ENCODE measurements at regions not wholly inside any gene's neighbourhood (a gene's known extent, or its start where the extent isn't known, plus 50 kb on each side); places are given as distances from the start of the nearest gene placed in this dataset.

GRCh38 chr2:67952066-67952465 is 110.7 kb downstream of the C1D start:
- TF ChIP-seq POLR2A (IDR thresholded peaks at IDR 0.05; ENCODE audit: borderline replicate concordance, extremely low read depth, insufficient read depth, insufficient read length) (no peak), ZNF274 (IDR thresholded peaks at IDR 0.05; ENCODE audit: low read depth, low read length) (no peak), JUND (IDR thresholded peaks at IDR 0.05) (no peak), REST (IDR thresholded peaks at IDR 0.05; ENCODE audit: low read depth) (no peak), EGR1 (IDR thresholded peaks at IDR 0.05; ENCODE audit: low read depth) (no peak), FOSL1 (IDR thresholded peaks at IDR 0.05; ENCODE audit: low read depth) (no peak), YY1 (IDR thresholded peaks at IDR 0.05; ENCODE audit: extremely low read depth, insufficient replicate concordance, low read depth, low read length) (no peak), CTCF (IDR thresholded peaks at IDR 0.05 in 2 of 3, conservative IDR thresholded peaks at IDR 0.05 in 1 of 3; ENCODE audit: borderline replicate concordance in 1 of 3, insufficient read depth in 1 of 3, low read depth in 2 of 3, low read length in 2 of 3) (no peak), SIN3A (IDR thresholded peaks at IDR 0.05; ENCODE audit: low read depth) (no peak), ELF1 (IDR thresholded peaks at IDR 0.05; ENCODE audit: borderline replicate concordance, low read depth) (no peak), ATF3 (IDR thresholded peaks at IDR 0.05) (no peak), CEBPB (IDR thresholded peaks at IDR 0.05; ENCODE audit: low read depth) (no peak), ZBTB33 (IDR thresholded peaks at IDR 0.05; ENCODE audit: extremely low read depth, insufficient replicate concordance, low read length) (no peak), TCF7L2 (IDR thresholded peaks at IDR 0.05; ENCODE audit: borderline replicate concordance, extremely low read depth, insufficient read depth, insufficient read length) (no peak), ZFX (IDR thresholded peaks at IDR 0.05) (no peak), RAD21 (IDR thresholded peaks at IDR 0.05; ENCODE audit: low read depth) (no peak)
- no peaks in the 10 kb centered on the region for H3K4me1 ChIP-seq (ENCODE audit: control insufficient read depth in 1 of 2, insufficient read depth in 2 of 2, low read length in 2 of 2)
- no peak for ATAC-seq
- intact Hi-C loops (cut with micrococcal nuclease): no loop called here
- no peaks in the 10 kb centered on the region for H3K9me3 ChIP-seq (ENCODE audit: control insufficient read depth in 1 of 2, insufficient read depth in 1 of 2, low read depth in 1 of 2, low read length in 2 of 2)
- no peaks in the 10 kb centered on the region for H3K9me2 ChIP-seq (ENCODE audit: insufficient read depth)
- H3K27ac ChIP-seq (ENCODE audit: low read depth, low read length): no peak overlapping the region
- ChIA-PET POLR2A (no interaction called here), RAD21 (ENCODE audit: low non-redundant PET in 1 of 2, low total read pairs in 2 of 2, uncharacterized antibody in 2 of 2, unreplicated experiment in 2 of 2) (no interaction called here), CTCF (no interaction called here)
- no peak overlapping the region for H3K4me2 ChIP-seq (ENCODE audit: low read length)
- peaks cover 34% of the 10 kb centered on the region; the same call in 1 of the 2 replicates for H3K27me3 ChIP-seq (ENCODE audit: insufficient read depth, low read length)
- no peak overlapping the region for H3K9ac ChIP-seq (ENCODE audit: low read length)
- H4K20me1 ChIP-seq (ENCODE audit: insufficient read depth): no peaks in the 10 kb centered on the region
- H2AFZ ChIP-seq (ENCODE audit: low read depth, low read length, poor library complexity, severe bottlenecking): no peak overlapping the region
- no TSS peak for BruUV-seq (replicated peaks)
- no peaks in the 10 kb centered on the region for H3K79me2 ChIP-seq (ENCODE audit: insufficient read depth, low read length)
- no peaks in the 10 kb centered on the region for H3K36me3 ChIP-seq (ENCODE audit: control insufficient read depth in 1 of 2, insufficient read depth in 2 of 2, low read length in 2 of 2)
- DNase-seq (ENCODE audit: low read depth, low spot score): no peak
- H3K4me3 ChIP-seq (replicated peaks in 1 of 2; ENCODE audit: low read depth in 1 of 2, low read length in 2 of 2): no peak overlapping the region

Measured in HCT116 (cell line).